ENCODE measurements at regions not wholly inside any gene's neighbourhood (a gene's known extent, or its start where the extent isn't known, plus 50 kb on each side); places are given as distances from the start of the nearest gene placed in this dataset.

DNA sequence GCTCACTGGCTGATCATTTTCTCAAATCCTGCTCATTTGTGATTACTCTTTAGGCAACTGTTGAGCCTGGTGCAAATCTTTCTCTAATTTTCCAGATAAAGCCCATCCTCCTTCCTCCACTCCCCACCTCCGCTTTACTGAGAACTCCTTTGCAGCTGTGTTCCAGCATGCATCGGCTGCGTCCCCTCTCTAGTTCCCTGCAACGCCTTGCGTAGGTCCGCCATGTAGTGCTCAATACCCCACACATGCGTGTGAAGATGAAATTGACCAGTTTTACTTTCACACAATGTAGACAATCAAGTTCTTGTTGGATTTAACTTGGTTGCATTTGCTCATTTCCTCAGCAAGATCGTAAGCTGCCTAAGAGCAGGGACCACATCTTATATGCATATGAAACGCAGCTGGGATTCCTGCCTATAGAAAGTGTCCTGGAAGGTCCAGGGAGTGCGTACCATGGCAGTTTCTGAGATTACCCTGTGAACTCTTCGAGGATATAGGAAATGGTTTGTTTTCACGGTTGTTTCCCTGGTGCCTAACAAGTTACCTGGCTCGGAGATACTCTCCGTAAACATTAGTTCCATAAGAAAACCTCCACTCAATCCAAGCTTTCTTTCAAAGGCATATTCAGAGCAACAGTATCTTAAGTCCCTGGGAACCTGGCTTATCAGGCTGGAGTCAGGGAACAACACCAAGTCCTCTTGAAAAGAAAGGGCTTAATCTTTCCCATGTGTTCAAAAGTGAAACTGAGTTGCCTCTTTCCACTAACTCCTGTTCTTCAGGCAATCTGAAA lies 766.4 kb upstream of the ID2 start:
- DNase-seq = no peak

DNA sequence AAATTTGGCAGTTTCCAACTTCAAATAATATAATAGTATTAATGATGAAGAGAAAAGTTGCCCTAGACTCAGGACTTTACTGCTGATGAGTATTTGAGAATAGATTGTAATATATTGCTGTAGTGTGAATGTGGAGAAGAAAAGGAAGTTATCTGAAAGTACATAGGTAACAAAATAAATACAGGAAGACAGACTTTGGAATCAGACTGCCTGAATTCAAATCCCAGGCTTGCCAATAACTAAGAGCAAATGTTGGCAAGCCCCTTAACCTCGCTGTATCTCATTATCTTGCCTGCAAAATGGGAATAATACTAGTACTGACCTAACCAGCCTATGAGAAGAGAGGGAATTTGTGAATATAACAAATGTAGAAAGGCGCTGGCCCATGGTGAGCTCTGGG lies 765.2 kb upstream of the ID2 start:
- no peak for DNase-seq

DNA sequence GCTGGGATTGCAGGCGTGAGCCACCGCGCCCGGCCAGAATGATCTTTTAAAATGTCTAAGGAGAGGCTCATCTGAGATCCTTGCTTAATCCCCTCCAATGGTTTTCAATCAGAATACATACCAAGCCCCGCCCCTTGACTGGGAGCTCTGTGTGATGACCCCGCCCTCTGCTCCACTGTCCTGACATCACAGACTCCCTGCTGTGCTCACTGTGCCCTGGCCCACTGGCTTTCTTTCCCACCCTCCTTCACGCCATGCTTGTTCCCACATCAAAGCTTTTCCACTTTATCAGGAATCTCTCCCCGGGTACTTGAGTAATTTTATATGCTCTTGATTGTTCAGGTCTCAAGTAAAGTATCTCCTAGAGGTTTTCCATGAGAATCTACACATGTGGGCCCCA lies 762.3 kb upstream of the ID2 start:
- no peak for DNase-seq

DNA sequence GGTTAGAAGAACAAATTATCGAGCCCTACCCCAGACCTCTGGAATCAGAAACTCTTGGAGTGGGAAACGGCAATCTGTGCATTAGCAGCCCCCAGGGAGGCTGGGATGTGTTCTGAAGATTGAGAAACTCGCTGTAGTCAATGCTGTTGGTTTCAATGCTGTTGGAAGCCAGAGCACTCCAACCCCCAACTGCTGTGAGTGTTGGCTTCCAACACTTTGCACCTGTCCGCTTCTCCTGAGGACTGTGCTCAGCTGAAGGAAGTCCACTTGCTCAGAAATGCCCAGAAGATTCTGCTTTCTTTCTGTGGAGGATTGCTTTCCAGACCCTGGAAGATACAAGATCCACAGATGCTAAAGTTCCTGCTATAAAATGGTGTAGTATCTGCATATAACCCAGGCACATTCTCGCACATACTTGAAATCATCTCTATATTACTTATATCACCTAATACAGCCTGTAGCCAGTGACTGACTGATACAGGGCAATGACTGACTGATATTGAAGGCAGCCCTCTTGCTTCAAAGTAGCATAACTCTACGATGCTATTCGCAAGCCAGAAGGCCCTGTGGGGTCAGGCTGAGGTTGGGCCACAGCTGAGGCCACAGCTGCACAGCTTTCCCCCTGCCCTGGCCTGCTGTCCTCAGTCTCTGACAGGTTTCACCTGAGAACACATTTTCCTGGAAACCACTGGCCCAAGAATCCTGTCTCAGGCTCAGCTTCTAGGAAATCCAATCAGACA lies 757.7 kb upstream of the ID2 start:
- no peak for DNase-seq

DNA sequence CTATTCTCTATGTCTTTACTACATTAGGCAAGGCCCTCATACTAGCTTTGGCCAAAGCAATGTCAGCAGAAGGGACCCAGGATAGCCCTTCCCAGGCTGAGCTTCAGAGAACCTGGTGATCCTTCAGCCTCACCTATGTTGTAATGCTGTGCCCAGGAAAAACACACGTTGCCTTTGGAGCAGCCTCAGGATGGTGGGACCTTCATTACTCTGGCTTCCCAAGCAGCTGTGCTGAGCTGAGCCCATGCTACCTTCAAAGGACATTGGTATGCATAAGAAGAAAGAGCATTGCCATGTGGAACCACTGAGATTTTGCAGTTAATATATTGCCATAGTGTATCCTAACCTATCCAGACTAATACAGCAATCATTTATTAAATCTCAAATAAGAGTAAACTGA lies 756.4 kb upstream of the ID2 start:
- no peak for DNase-seq

DNA sequence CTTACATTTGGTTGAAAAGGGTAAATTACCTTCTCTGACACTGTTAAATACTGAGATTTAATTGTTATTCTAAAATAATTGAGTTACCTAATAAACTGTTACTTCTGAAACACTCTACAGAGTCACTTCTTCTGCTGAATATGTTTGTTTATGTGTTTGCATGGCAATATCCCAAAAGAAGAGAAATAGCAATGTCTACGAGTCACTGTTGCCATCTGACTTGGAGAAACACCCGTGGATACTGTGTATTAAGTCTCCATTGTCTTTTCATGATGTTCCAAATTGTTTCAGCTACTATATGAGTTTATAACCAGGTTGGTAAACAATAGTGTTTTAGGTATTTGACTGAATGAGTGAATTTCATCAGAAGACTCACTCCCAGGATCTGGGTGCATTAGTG lies 754.2 kb upstream of the ID2 start:
- DNase-seq = no peak

DNA sequence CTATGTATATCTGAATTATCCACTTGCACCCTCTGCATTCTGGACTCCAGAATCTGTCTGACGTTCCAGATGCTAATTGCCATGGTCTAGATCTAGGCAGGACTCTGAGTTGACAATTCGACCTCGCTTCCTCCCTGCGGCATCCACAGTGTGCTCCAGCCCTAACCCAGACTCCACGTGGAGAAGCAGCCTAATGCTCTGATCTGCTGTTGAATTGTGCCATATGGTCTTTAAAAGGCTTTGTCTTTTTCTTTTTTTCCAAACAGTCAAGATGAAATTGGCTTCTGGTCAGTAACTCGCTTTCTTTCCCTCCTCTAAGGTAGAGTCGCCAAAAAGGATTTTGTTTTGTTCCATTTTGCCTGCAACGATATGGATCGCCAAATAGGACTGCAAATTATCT lies 752.6 kb upstream of the ID2 start:
- DNase-seq = no peak

DNA sequence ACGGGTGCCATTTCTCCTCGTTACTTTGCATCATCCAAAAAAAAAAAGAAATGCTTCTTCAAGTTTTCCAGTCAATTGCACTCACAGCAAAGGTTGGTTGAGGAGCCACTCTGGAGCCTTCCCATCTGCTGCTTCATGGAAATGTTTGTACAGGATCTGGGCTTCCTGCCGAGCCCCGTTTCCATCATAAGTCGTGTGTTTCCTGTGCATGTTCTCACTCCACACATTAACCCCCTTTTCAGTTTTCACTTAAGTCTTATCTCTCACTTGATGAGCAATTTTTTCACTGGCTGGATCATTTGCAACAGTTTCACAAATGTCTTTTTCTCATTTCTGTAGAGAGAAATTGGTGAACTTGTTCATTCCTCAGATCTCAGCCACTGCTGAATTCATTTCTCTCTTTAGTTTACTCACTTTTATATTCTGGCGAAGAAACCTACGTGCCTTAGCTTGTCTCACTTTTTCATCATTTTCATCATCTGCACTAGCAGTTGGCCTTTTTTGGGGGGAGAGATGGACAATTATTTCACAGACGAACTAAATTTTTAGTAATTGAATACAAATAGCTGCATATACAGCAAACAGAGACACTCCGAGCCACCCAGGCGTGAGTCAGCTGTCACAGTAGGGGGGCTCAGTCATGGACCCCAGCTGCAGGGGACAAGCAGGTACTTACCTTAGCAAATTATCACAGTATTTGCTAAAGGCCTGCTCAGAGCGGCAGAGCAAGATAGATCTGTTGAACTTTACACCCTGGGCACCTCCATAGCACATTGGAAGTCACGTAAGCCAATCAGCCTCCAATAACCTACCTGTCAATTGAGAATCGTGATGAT lies 750.8 kb upstream of the ID2 start:
- DNase-seq = no peak

DNA sequence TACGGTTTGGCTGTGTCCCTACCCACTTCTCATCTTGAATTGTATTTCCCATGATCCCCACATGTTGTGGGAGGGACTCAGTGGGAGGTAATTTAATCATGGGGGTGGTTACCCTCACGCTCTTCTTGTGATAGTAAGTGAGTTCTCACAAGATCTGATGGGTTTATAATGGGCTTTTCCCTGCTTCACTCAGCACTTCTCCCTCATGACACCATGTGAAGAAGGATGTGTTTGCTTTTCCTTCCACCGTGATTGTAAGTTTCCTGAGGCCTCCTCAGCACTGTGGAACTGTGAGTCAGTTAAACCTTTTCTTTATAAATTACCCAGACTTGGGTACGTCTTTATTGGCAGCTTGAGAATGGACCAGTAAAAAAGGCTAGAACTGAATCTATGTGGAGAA lies 750.0 kb upstream of the ID2 start:
- DNase-seq = no peak

DNA sequence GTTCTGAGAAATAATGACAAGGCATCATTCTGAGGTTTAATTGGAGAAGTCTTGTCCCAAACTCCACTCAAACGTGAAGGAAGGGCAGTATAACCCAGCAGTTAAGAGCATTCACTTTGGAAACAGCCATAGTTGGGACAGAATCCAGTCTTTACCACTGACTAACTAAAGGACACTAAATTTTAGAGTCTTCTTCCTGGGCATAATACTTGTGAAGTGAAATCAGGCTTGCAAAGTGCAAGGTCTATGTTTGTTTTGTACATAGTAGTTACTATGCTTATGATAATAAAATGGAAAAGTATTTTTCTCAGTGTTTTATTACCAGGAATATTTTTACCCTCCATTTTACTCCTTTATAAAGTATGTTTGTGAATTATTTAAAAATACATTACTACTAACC lies 748.2 kb upstream of the ID2 start:
- DNase-seq = no peak

DNA sequence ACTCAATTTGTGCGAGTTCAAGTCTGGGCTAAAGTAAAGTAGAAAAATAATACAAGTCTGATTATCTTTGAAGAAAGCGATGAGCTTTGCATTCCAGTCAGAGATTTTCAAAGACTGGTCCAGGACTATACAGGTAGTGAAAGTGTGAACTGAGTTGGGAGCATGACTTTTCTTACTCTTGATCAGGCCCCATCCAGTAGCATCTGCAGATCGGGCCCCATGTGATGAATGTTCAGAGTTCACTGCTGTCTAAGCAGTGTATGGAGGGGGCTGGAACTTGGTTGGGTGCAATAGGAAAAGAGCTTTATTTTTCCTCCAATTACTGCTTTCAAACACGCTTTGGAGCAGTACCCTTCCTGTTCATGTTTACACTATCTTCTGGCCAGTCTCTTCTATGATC lies 747.4 kb upstream of the ID2 start:
- DNase-seq = no peak

DNA sequence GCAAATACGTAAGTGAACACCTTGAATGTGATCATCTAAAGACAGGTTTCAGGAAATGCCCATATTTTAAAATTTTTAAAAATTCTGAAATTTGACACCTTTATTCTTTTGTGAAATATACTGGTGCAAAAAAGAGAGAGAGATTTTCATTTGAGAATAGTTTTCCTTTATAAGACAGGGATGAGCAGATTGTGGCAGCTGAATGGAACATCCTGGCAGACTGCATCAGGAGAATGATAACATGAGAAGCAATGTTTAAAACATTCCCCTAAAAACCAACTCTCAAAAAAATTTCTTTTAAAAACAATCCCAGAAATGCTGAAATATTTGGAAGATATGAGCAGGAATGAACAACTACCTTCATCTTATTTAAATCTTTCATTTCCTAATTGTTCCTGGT lies 744.8 kb upstream of the ID2 start:
- DNase-seq = no peak

DNA sequence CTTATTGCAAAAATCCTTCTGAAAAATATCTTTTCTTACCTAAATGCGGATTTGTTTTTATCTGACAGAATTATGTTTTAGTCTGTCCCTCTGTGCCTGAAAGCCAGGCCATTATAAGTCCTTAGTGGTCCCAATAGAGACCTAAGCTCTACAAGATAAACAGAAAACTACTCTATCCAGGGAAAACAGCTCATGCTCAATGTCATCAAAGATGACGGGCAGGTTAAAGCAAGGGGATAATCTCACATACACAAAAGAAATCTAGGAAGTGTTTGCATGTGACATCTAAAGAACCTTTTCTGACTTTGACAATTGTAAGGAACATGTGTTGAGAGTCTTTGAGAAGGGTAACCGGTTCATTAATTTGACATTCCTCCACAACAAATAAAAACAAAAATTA lies 741.1 kb upstream of the ID2 start:
- no peak for DNase-seq

DNA sequence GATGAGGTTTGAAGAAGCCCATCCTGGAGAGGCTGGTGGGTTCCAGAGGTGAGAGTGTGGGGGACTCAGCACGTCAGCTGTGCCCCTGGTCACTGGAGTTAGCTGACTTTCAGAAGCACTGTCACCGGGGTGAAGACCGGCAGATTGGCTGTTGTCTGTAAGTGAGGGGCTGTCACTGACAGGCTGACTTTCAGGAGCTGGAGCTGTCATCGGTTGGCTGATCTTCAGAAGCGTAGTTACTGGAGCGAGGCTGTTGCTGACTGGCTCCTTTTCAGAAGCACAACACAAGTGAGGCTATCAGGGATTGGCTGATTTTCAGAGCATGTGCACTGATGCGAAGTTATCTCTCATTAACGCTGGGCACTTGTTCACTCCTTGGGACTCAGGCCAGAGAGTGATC lies 738.4 kb upstream of the ID2 start:
- no peak for DNase-seq

DNA sequence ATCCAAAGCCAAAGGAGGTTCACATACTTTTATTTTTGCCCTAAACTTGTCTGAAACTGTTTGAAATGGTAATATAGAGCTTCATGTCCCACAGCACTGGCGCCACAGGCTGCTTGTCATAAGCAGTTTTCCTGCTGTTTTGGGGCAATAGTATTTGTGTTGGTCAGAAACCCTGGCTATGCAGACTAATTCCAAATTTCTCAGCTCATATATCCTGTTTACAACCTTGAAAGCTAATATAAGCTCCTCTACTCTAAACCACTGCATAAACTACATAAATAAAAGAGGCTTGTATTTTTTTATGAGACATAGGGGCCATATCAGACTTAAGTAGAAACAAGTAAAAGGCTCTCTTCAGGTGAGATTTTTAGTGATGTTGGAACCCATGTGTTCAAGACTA lies 736.8 kb upstream of the ID2 start:
- no peak for DNase-seq

DNA sequence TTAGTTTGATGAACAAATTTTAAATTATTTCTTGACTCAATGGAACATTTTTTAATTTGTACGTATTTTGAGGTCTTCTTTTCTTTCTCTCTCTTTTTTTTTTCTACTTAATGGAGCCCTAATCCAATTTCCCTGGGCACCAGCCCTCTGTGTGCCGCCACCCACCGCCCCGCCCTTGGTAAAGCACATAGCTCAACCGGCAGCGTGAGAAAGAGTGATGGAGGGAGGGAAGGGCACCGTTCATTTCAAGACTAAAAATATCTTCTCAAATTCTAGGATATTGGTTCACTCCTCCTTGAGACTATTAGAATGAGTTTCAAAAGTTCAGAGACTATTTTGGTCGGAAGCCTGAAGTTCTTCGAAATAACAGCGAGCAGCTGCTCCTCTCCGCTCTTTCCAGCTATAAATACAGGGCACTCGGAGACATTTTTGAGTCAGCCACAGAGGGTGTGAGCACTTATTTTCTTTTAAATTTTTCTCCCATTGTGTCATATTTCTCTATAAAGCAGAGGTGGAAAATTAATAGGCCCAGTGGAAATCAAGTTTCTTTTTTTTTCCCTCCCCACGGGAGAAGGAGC lies 731.7 kb upstream of the ID2 start:
- DNase-seq = no peak

DNA sequence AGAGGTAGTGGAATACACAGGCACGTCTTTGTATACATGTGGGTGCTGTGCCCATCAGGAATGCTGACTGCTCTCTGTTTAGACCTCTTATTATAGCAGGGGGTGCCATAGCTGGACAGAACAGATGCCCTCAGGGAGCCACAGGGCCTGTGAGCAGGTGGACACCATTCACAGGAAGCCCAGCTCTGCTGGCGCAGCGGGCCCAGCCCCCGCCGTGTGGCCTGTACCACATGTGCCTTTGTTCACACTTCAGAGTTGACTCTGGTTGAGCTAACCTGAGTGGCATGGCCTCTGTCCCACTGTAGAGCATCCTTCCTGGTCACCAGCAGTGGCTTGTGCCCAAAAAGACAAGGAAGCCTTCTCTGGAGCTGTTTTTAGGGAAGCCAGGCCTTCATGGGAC lies 730.9 kb upstream of the ID2 start:
- DNase-seq = no peak

DNA sequence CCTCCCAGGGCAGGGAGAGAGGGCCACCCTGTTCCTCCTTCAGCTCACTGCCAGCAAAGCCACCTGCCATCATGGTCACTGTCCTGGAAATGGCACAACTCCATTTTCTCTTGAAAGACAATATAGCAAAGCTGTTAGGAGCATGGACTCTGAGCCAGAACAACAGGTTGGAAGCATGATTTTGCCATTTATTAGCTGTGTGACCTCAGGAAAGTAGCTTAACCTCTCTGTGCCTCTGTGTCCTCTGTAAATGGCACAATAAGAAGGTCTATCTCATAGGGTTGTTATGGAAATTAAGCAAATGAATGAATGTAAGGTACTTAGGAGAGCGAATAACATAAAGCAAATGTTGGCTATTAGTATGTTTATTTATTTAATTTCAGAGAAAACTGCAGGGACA lies 730.4 kb upstream of the ID2 start:
- no peak for DNase-seq

DNA sequence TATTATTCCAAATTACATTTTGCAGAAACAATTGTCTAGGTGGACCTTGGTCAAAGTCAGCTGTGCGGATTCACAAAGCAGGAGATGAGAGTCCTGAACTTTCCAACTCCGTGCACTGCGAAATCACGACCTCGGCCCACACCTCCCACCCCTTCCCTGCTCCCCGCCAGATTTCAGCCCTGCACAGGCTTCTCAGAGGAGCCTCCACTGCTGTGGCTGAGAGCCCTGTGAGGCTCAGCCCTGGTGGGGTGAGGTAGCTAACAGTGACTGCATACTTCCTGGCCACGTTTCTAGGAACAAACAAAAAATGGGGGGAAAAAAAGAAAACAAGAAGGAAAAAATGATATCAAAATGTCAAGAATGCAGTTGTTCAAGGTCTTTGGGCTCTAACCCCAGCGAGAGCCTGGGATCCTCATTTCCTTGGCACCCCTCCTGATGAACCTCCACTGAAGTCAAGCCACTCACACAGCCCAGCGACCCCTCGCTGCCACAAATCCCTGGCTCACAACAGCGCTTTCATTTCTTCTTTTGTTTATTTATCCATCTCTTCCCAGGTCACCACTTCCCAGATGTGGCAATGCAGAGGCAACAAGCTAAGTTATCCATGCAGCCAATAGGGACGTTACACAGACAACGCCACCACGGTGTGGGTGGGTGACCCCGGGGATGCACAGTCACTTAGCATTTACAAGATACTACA lies 729.7 kb upstream of the ID2 start:
- DNase-seq = no peak

DNA sequence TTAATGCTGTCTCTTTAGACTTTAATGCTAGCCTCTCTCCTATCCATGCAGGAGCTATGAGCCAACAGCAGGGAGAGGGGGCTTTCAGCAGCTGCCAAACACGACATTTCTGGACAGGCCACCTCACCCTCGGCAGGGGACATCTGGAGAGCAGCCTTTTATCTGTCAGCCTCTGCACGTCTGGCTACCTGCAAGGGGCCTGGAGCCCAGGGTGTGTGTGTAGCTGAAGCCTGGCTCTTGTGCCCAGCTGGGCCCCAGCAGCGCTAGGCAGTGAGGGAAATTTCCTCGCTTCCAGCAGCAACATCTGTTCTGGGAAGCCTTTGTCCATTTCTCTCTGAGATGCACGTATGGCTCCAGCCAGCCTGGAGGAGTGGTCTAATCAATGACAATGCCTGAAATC lies 728.7 kb upstream of the ID2 start:
- peak; percentile 85 for DNase-seq

DNA sequence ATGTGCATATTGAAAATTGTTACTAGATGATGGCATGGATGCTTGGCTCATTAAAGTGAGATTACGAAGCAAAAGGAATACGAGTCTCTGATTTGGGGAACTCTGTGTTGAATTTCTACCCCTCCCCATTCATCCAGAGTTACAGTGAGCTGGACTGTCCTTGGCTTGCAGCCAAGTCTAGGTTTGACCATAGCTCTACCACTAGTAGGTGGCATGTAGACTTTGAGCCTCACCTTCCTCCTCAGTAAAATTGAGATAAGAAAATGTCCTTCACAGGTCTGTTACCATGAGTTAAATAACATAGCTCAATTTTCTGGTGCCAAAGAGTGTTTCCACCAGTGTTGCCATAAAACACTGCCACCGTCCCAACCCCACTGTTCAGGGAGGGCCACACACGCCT lies 727.6 kb upstream of the ID2 start:
- no peak for DNase-seq

DNA sequence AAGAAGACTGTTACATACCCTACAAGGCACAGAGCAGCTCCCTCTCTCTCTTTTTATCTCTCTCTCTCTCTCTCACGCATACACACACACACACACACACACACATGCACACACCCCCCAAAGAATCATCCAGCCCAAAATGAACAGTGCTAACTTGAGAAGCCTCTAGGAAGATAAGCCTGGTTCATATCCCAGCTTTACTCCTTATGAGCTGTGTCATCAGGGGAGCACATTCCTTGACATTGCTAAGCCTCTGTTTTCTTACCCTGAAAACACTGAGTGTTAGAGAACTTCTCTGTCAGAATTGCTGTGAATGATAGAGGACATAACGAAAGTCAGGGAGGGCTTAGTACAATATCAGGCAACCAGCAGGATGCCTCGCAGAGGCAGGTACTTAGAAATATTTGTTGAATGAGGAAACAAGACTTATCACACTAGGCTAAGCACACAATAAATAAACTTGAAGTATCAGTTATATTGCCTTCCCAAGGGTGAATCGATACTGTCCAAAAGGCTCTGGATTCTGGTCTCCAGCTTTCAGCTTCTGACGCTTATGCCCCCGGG lies 725.6 kb upstream of the ID2 start:
- no peak for DNase-seq

DNA sequence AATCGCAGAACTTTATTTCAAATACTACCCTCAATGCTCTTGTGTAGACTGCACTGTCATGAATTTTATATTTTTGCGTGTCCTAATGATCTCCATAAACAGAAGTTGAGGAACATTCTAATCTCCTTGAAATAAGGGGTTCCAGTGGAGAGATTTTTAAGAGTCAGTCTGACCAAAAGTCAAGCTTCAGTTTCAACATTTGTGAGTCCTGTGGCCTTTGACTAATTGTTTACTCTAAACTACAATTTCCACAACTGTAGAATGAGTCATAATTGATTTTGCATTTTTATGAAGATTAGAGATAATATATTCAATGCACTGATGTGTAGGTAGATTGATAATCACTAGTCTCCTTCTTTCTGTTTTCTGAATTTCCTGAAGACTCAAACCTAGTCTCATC lies 720.3 kb upstream of the ID2 start:
- no peak for DNase-seq
